HG02623 (cell line): ENCODE measurements at regions not wholly inside any gene's neighbourhood (a gene's known extent, or its start where the extent isn't known, plus 50 kb on each side); places are given as distances from the start of the nearest gene placed in this dataset.
A peak's percentile ranks its signal among the peaks of the same experiment; 100 is the strongest.

Source experiments
- ATAC-seq: cut with Tn5 transposase; IDR thresholded peaks from one replicate; pipeline ENCODE4 v1.9.1; 2021; ENCODE audit warnings: moderate library complexity; ENCODE audit not compliant: unreplicated experiment

GRCh38 chr9:84573083-84573482 lies 96.4 kb upstream of the NTRK2 start:
- no peak for ATAC-seq

GRCh38 chr9:84575705-84576104 lies 93.8 kb upstream of the NTRK2 start:
- no peak for ATAC-seq

DNA sequence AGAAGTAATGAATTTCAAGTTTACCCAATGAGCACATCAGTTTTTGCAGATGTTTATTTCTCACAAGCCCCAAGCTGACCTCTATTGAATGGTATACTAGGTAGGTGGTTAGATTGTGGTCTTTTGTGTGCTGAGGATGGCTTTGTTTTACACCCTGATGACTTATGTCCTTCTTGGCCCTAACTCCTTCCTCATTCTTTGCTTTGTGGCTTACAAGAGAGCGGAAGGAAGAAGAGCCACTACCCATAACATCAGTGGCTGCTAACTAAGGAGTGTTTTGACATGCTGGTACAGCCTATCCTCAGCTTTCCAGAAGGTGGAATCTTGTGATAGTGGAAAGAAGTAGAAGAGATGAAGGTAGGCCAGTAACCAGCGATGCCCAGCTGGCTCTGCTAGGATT lies 85.7 kb upstream of the NTRK2 start:
- ATAC-seq = no peak

GRCh38 chr9:84586662-84587061 lies 82.9 kb upstream of the NTRK2 start:
- ATAC-seq = no peak

GRCh38 chr9:84587153-84587552 lies 82.4 kb upstream of the NTRK2 start:
- no peak for ATAC-seq

GRCh38 chr9:84589542-84589941 lies 80.0 kb upstream of the NTRK2 start:
- ATAC-seq = no peak

DNA sequence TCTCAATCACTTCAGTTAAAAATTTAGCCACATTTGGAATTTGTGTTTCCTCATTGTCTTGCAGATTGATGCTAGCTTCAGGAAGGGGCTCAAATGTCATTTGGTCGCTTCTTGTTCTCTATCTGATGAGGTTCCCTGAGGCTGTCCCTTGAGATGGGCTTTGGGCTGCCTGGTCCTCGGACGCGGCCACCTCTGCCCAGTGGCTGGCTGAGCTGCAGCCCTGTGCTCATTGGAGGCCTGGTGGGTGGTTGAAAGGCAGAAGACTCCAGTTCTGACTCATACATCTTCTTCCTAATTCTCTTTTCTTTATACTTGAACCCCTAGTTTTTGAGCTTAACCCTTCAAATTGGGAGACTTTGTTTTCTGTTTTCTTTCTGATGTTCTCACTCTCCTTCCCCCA lies 78.8 kb upstream of the NTRK2 start:
- ATAC-seq = no peak

DNA sequence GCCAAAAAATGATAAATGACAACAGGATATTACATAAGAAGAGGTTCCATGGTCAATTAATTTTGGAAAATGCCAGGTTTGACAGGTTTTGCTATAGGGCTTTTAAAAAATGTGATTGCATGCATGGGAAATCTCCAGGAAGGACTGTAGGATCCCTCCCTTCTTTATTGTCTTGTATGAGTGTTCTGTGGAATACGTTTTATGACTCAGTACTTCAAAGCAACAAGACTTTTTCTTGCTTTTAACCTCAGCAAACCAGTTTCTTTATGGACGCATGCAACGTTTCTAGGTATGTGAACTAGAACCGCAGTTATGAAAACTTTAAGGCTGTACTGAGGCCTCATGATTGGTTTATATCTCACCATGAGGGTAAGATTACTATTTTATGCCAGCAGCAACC lies 76.6 kb upstream of the NTRK2 start:
- ATAC-seq = no peak

DNA sequence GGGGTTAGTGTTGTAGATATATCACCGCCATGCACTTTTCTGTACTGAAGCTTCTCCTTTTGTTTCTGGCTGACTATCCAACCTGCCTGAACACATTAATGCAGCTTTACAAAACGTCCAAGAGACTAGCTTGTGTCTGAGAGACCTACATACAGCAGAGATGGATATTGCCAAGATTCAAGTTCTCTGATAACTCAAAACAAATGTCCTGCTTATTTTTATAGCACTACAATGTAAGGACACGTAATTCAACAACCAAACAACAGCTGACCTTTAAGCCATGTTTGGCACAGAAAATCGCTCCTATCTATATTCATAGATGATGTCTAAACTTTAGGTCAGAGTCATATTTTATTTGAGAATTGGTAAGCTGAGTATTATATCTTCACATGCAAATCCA lies 76.2 kb upstream of the NTRK2 start:
- no peak for ATAC-seq

- peak; percentile 97 for ATAC-seq
These were observed 72.4 kb upstream of the NTRK2 start for GRCh38 chr9:84597131-84597530.

DNA sequence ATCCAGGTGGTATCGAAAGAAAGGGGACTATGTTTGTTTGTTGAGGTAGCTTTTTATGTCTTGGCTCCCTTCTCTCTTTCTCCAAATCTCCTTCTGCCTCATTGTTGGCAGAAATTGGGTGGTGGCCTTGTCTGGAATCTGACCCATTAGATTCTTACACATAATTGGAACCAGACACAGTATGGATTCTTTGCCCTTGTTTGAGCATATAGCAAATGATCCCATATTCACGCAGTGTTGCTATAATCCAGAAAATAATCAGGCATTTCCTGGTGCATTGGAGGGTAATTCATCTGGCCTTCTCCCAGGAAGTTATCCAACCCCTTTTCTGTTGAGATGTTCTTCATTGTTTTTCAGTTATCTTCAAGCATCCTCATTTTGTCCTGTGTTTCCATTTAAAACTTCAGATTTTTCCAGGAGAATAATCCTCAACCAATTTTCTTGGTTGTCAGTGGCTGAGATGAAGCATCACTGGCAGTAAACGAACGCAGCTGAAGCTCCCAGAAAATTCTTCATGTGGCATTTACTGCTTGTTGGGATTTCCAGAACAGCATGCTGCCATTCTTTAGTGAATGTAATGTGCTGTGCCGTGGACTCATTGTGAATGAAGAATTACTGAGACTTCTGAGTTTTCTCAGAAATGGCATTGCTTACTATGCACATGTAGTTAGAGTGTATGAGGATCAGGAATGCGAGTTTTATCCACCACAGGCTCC lies 70.5 kb upstream of the NTRK2 start:
- no peak for ATAC-seq

- no peak for ATAC-seq
These were observed 68.8 kb upstream of the NTRK2 start for GRCh38 chr9:84600739-84601138.

GRCh38 chr9:84604223-84604622 lies 65.3 kb upstream of the NTRK2 start:
- no peak for ATAC-seq

- no peak for ATAC-seq
These were observed 59.8 kb upstream of the NTRK2 start for GRCh38 chr9:84609779-84610178.

GRCh38 chr9:84613431-84613830 lies 56.1 kb upstream of the NTRK2 start:
- ATAC-seq = no peak

DNA sequence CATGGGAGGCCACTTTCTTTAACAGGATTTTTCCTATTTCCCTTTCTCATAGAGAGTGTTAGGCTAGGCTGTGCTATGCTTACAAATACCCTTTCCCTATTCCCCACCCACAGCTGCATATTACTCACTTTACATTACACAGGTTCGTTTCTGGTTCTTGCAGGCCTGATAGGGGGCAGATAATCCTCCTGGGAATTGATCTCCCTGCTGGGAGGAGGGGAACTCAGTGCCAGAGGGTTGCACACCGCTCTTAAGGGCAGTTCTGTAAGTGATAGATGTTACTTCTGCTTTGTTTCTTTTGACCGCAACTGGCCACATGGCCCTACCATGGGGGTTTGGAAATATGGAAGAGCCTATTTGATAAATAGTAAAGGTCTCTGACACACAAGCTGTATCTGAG lies 54.0 kb upstream of the NTRK2 start:
- no peak for ATAC-seq

DNA sequence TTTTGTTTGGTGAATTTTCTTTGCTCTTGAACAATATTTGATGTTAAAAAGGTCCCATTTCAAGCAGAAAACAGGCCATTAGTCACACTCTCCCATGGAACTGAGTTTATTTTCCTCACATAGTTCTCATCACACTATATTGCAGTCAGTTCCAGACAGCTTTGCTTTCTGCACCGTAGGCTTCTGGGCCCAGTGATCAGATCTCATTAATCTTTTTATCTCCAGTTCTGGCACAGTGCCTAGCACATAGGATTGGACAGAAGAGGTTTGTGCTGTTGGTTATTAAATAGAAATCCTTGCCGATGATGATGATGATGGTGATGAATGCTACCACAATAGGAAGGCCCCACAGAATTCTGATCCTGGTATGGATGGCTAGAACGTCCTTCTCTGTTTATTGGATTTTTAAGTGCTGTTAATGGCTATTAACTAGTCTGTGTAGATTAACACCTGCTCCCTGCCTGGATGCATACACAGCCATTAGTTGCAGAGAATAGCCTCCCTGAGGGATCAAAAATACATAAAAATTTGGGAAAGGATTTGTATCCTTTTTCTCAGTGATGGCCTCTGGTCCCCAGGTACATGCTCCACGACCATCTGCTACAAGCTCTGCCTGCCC lies 52.0 kb upstream of the NTRK2 start:
- ATAC-seq = no peak
